GM23248 (cell line): ENCODE measurements at regions not wholly inside any gene's neighbourhood (a gene's known extent, or its start where the extent isn't known, plus 50 kb on each side); places are given as distances from the start of the nearest gene placed in this dataset. TPM values are rescaled to one million over a fixed set of nuclear protein-coding genes. Genes with fewer than 3 reads are reported as not detected.

Experiments used
- DNase-seq: peaks from one replicate; pipeline ENCODE4 v3.0.0-alpha.2; 2015
- H2AFZ ChIP-seq: fragments of 200-600 bp; sonication (generic); 2 replicates; pipeline ENCODE4 v1.6.1; 2016; ENCODE audit warnings: antibody characterized with exemption
- H3F3A ChIP-seq: fragments of 200-600 bp; sonication (generic); 2 replicates; pipeline ENCODE4 v1.6.1; 2016; ENCODE audit warnings: mild to moderate bottlenecking, antibody characterized with exemption, mixed run types; ENCODE audit not compliant: insufficient read depth
- H3K27ac ChIP-seq: fragments of 200-600 bp; sonication (generic); 2 replicates; pipeline ENCODE4 v1.5.1; 2016; ENCODE audit warnings: mild to moderate bottlenecking
- H3K27me3 ChIP-seq: fragments of 200-600 bp; sonication (generic); replicated peaks from 2 replicates; pipeline ENCODE4 v1.6.1; 2016; ENCODE audit warnings: mild to moderate bottlenecking; ENCODE audit not compliant: insufficient read depth
- H3K36me3 ChIP-seq: fragments of 200-600 bp; sonication (generic); 2 replicates; pipeline ENCODE4 v1.6.1; 2016; ENCODE audit warnings: low read depth, mild to moderate bottlenecking
- H3K4me1 ChIP-seq: fragments of 200-600 bp; sonication (generic); 2 replicates; pipeline ENCODE4 v1.6.1; 2016; ENCODE audit warnings: mild to moderate bottlenecking; ENCODE audit not compliant: insufficient read depth
- H3K4me2 ChIP-seq: fragments of 200-600 bp; sonication (generic); one replicate; pipeline ENCODE4 v1.6.1; 2016; ENCODE audit warnings: mild to moderate bottlenecking; ENCODE audit not compliant: unreplicated experiment
- H3K4me3 ChIP-seq: fragments of 200-600 bp; sonication (generic); 2 replicates; pipeline ENCODE4 v1.5.1; 2016; ENCODE audit warnings: mild to moderate bottlenecking
- H3K79me2 ChIP-seq: fragments of 200-600 bp; sonication (generic); 2 replicates; pipeline ENCODE4 v1.6.1; 2016; ENCODE audit warnings: mild to moderate bottlenecking; ENCODE audit not compliant: insufficient read depth
- H3K9ac ChIP-seq: fragments of 200-600 bp; sonication (generic); 2 replicates; pipeline ENCODE4 v1.6.1; 2016; ENCODE audit warnings: mild to moderate bottlenecking
- H3K9me2 ChIP-seq: fragments of 200-600 bp; sonication (generic); 2 replicates; pipeline ENCODE4 v1.6.1; 2016; ENCODE audit warnings: mixed run types, mild to moderate bottlenecking, moderate library complexity; ENCODE audit not compliant: insufficient read depth
- H3K9me3 ChIP-seq: fragments of 200-600 bp; sonication (generic); one replicate; pipeline ENCODE4 v1.6.1; 2017; ENCODE audit warnings: low read depth
- H4K20me1 ChIP-seq: fragments of 200-600 bp; sonication (generic); 2 replicates; pipeline ENCODE4 v1.6.0; 2016; ENCODE audit not compliant: insufficient read depth
- EZH2 ChIP-seq: fragments of 200-600 bp; sonication (generic); IDR thresholded peaks from 2 replicates; pipeline ENCODE4 v1.6.1; 2018; ENCODE audit warnings: antibody characterized with exemption, mild to moderate bottlenecking; ENCODE audit not compliant: insufficient read depth, poor library complexity, severe bottlenecking
- EZH2phosphoT487 ChIP-seq: fragments of 200-600 bp; sonication (generic); IDR thresholded peaks from 2 replicates; pipeline ENCODE4 v1.6.1; 2018; ENCODE audit warnings: antibody characterized with exemption, moderate library complexity, mild to moderate bottlenecking, low read depth; ENCODE audit not compliant: insufficient read depth
- WGBS, 2 experiments: methylation state at CpG; one replicate each; pipeline ENCODE4 v1.1.6; 2015 to 2017; ENCODE audit warnings: low lambda C conversion rate in 2 of 2, low coverage in 1 of 2; ENCODE audit errors: missing lambda C conversion rate in 2 of 2; 5-methylcytosine and 5-hydroxymethylcytosine counted together
- in situ Hi-C: fragments of 300-500 bp; cut with MboI; formaldehyde crosslinking; loops from 2 replicates; pipeline ENCODE4 v1.15.0; 2020
- small RNA-seq: library from RNA; depleted of rRNA; stranded (forward); fragments of <200 nt; gene quantifications from one replicate; pipeline ENCODE3, GENCODE V24; 2014; ENCODE audit warnings: low read depth, low replicate concordance

DNA sequence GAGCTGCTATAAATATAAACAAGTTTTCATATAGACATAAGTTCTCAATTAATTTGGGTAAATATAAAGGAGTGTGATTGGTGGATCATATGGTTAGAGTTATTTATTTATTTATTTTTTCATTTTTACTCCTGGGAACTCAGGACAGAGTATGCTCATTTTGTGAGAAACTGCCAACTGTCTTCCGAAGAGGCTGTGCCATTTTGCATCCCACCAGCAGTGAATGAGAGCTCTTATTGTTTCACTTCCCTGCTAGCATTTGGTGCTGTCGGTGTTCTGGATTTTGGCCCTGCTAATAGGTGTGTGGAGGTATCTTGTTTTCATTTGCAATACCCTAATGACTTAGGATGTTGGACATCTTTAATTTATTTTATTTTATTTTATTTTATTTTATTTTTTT is 50.4 kb upstream of the XPO1 start:
- Histone ChIP-seq H3F3A (no peaks in the 10 kb centered on the region), H3K27me3 (no peaks in the 10 kb centered on the region; the same call in 1 of the 2 replicates), H3K9ac (no peak overlapping the region), H3K9me2 (no peaks in the 10 kb centered on the region), H3K4me2 (no peak overlapping the region), H2AFZ (no peak overlapping the region), H3K36me3 (no peaks in the 10 kb centered on the region), H3K79me2 (no peaks in the 10 kb centered on the region), H3K9me3 (no peaks in the 10 kb centered on the region), H3K4me1 (no peaks in the 10 kb centered on the region), H3K27ac (no peak overlapping the region), H4K20me1 (no peaks in the 10 kb centered on the region), H3K4me3 (no peak overlapping the region)
- TF ChIP-seq EZH2phosphoT487 (no peak), EZH2 (no peak)
- WGBS, 2 experiments: 79 to 84% methylated on average over 2 of the region's 2 CpGs
- DNase-seq: no peak
- in situ Hi-C loops: no loop called here

Small RNA genes in the stretch of these regions (small RNA-seq; reads per million reads assigned to genes)
- gene RNU6-1145P: not detected
- gene RPS29P10: not detected
